ENCODE measurements at regions not wholly inside any gene's neighbourhood (a gene's known extent, or its start where the extent isn't known, plus 50 kb on each side); places are given as distances from the start of the nearest gene placed in this dataset.

DNA sequence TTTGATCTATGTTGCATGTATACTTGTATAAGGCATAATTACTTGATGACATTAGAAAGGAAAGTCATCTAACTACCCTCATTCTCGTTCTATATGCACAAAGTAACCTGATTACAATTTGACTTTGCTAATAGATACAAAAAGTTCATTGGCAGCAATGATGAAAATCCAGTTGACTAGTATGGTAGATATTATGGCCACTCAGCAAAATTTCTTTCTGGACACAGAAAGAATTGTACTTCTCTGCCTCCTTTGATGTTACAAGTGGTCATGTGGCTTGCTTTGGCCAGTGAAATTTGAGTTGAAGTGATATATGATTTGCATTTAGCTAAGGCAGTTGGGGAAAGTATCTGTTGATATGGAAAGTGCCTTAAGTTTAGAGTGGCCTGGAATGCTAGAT is 723.7 kb upstream of the ARRDC3 start:
- TF ChIP-seq CTCF (conservative IDR thresholded peaks at IDR 0.05) (no peak), ZFX (IDR thresholded peaks at IDR 0.05) (no peak)
